Fibroblast of lung (primary cell): ENCODE measurements at regions not wholly inside any gene's neighbourhood (a gene's known extent, or its start where the extent isn't known, plus 50 kb on each side); places are given as distances from the start of the nearest gene placed in this dataset.

Experiments used
- DNase-seq, 2 donors: peaks; one replicate each; pipeline versions ENCODE4 v3.0.0 to v3.0.0-alpha.2; 2010; ENCODE audit warnings: low read depth in 2 of 2
- H2AFZ ChIP-seq: 2 replicates; pipeline ENCODE4 v1.5.1; 2012; ENCODE audit warnings: low read length, control low read depth, inconsistent platforms
- H3K27ac ChIP-seq: 2 replicates; pipeline ENCODE4 v1.5.1; 2011; ENCODE audit warnings: low read length, control low read depth; ENCODE audit not compliant: insufficient read depth
- H3K27me3 ChIP-seq: 2 replicates; pipeline ENCODE4 v1.5.1; 2011; ENCODE audit warnings: mild to moderate bottlenecking, low read length; ENCODE audit not compliant: control insufficient read depth, insufficient read depth
- H3K36me3 ChIP-seq: 2 replicates; pipeline ENCODE4 v1.5.1; 2011; ENCODE audit warnings: low read length; ENCODE audit not compliant: control insufficient read depth, insufficient read depth
- H3K4me1 ChIP-seq: 2 replicates; pipeline ENCODE4 v1.5.1; 2011; ENCODE audit warnings: low read length; ENCODE audit not compliant: control insufficient read depth, insufficient read depth; ENCODE audit errors: extremely low read depth
- H3K4me2 ChIP-seq: 2 replicates; pipeline ENCODE4 v1.5.1; 2011; ENCODE audit warnings: low read length, control low read depth; ENCODE audit not compliant: insufficient read depth; ENCODE audit errors: extremely low read depth
- H3K4me3 ChIP-seq, 4 experiments: fragments of 200-600 bp in 1 of 4; sonication (generic) in 1 of 4; replicated peaks in 1 of 4; 2 replicates each; pipeline ENCODE4 v1.5.1; 2011 to 2016; ENCODE audit warnings: low read length in 4 of 4, low read depth in 3 of 4, mild to moderate bottlenecking in 3 of 4, control low read depth in 2 of 4, inconsistent platforms in 1 of 4, mixed read lengths in 1 of 4; ENCODE audit not compliant: insufficient read depth in 1 of 4; ENCODE audit errors: control extremely low read depth in 1 of 4
- H3K79me2 ChIP-seq: 2 replicates; pipeline ENCODE4 v1.5.1; 2012; ENCODE audit warnings: mild to moderate bottlenecking, low read length, inconsistent platforms; ENCODE audit not compliant: control insufficient read depth, insufficient read depth
- H3K9ac ChIP-seq: 2 replicates; pipeline ENCODE4 v1.5.1; 2011; ENCODE audit warnings: mild to moderate bottlenecking, low read length, control low read depth; ENCODE audit not compliant: insufficient read depth
- H3K9me3 ChIP-seq: 2 replicates; pipeline ENCODE4 v1.5.1; 2012; ENCODE audit warnings: low read depth, low read length; ENCODE audit not compliant: control insufficient read depth, insufficient read depth
- H4K20me1 ChIP-seq: 2 replicates; pipeline ENCODE4 v1.5.1; 2011; ENCODE audit warnings: low read length; ENCODE audit not compliant: control insufficient read depth, insufficient read depth; ENCODE audit errors: extremely low read depth
- EZH2 ChIP-seq: IDR thresholded peaks from 2 replicates; pipeline ENCODE4 v1.5.1; 2012; ENCODE audit warnings: low read length, control low read depth, mild to moderate bottlenecking; ENCODE audit errors: missing control alignments
- TF ChIP-seq, protein P1 (sequence below), 2 donors: IDR thresholded peaks in 1 of 2; conservative IDR thresholded peaks in 1 of 2; 1 replicate in 1 of 2; 2 replicates in 1 of 2; pipeline ENCODE4 v1.5.1; 2011 to 2012; ENCODE audit warnings: low read length in 2 of 2, control low read depth in 1 of 2, inconsistent platforms in 1 of 2, low read depth in 1 of 2, mild to moderate bottlenecking in 1 of 2

DNA sequence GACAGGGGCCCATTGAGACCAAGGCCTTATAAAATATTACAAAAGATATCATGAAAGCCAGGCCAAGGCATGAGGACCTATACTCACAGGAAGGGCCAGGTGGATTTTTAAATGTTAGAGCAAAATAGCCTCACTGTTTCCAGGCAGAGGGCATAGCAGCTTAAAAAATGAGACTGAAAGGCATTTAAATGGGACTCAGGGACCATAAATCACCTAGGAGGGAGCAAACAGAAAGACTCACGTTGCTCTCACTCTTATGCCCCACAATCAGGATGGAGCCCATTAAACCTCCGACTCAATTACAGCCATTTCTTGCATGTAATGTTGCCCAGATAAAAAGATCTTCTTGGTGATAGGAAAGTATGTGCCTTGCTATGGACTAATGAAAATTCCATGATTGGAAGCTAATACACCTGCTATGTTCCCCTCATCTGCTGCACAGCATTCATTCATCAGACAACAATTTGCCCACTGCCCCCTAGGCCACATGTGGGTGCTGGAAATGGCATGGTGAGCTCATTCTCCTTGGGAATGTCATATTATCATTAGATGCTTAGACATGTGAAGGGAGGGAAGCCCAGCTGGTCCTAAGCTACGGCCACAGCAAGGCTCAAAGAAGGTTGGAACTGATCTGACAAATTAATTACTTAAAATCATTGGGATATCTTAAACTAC lies 128.6 kb upstream of the GRIA1 start:
- no peaks in the 10 kb centered on the region for H3K36me3 ChIP-seq
- no peak overlapping the region for H3K9ac ChIP-seq
- H3K27ac ChIP-seq: no peak overlapping the region
- H3K4me3 ChIP-seq: no peak overlapping the region
- H4K20me1 ChIP-seq: no peaks in the 10 kb centered on the region
- H3K4me1 ChIP-seq: no peaks in the 10 kb centered on the region
- H3K79me2 ChIP-seq: no peaks in the 10 kb centered on the region
- TF ChIP-seq EZH2: no peak
- TF ChIP-seq, protein P1, sequence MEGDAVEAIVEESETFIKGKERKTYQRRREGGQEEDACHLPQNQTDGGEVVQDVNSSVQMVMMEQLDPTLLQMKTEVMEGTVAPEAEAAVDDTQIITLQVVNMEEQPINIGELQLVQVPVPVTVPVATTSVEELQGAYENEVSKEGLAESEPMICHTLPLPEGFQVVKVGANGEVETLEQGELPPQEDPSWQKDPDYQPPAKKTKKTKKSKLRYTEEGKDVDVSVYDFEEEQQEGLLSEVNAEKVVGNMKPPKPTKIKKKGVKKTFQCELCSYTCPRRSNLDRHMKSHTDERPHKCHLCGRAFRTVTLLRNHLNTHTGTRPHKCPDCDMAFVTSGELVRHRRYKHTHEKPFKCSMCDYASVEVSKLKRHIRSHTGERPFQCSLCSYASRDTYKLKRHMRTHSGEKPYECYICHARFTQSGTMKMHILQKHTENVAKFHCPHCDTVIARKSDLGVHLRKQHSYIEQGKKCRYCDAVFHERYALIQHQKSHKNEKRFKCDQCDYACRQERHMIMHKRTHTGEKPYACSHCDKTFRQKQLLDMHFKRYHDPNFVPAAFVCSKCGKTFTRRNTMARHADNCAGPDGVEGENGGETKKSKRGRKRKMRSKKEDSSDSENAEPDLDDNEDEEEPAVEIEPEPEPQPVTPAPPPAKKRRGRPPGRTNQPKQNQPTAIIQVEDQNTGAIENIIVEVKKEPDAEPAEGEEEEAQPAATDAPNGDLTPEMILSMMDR (conservative IDR thresholded peaks at IDR 0.05 in 1 of 2, IDR thresholded peaks at IDR 0.05 in 1 of 2; ENCODE audit: low read depth in 1 of 2, low read length in 2 of 2): no peak
- DNase-seq: no peak
- no peaks in the 10 kb centered on the region for H3K9me3 ChIP-seq
- H3K27me3 ChIP-seq: no peaks in the 10 kb centered on the region
- H2AFZ ChIP-seq: no peak overlapping the region
- H3K4me2 ChIP-seq: no peak overlapping the region

DNA sequence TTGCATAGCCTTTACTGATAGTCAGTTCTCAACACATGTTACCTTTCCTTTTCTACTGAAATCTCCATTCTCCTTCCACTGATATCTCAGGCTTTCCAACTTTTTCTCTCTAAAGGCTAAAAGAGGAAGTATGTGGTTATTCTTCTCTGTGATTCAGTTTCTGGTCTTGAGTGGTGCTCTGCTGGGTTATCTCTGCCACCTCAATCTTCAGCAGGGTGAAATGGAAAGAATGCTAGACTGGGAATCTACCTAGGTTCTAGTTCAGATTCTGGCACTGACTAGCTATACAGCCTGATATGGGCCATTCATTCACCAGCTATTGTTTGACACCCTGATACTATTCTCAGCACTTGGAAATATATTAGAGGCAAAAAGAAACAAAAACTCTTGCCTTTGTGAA lies 124.9 kb upstream of the GRIA1 start:
- no peaks in the 10 kb centered on the region for H4K20me1 ChIP-seq
- H3K9me3 ChIP-seq: no peaks in the 10 kb centered on the region
- H3K4me1 ChIP-seq: no peaks in the 10 kb centered on the region
- H3K4me2 ChIP-seq: no peak overlapping the region
- TF ChIP-seq, protein P1 (conservative IDR thresholded peaks at IDR 0.05 in 1 of 2, IDR thresholded peaks at IDR 0.05 in 1 of 2; ENCODE audit: low read depth in 1 of 2, low read length in 2 of 2): no peak
- TF ChIP-seq EZH2: no peak
- no peaks in the 10 kb centered on the region for H3K79me2 ChIP-seq
- H3K27me3 ChIP-seq: no peaks in the 10 kb centered on the region
- no peak overlapping the region for H3K4me3 ChIP-seq
- no peak overlapping the region for H3K27ac ChIP-seq
- H3K36me3 ChIP-seq: no peaks in the 10 kb centered on the region
- no peak overlapping the region for H3K9ac ChIP-seq
- no peak for DNase-seq
- no peak overlapping the region for H2AFZ ChIP-seq

DNA sequence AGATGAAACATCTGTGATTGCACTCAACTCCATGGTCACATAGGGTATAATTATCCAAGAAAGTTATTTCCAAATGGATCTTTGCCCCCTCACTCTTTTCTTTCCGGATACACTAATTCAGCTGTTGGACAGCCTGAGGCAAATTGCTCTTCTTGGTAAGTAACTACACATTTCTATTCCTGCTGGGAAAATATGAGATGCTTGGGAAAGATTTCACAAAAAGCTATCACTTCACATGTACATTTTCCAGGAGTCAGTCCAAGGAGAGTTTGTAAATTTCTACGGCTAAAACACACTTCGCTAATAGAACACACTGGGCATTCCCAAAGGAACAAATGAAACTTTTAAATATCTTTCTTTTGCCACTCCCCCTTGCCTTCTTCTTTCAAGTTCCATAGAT lies 123.0 kb upstream of the GRIA1 start:
- no peak overlapping the region for H3K27ac ChIP-seq
- no peaks in the 10 kb centered on the region for H3K4me1 ChIP-seq
- no peaks in the 10 kb centered on the region for H4K20me1 ChIP-seq
- no peaks in the 10 kb centered on the region for H3K27me3 ChIP-seq
- no peak overlapping the region for H3K4me2 ChIP-seq
- H3K9ac ChIP-seq: no peak overlapping the region
- H3K4me3 ChIP-seq: no peak overlapping the region
- no peaks in the 10 kb centered on the region for H3K36me3 ChIP-seq
- H3K9me3 ChIP-seq: no peaks in the 10 kb centered on the region
- no peak for DNase-seq
- H3K79me2 ChIP-seq: no peaks in the 10 kb centered on the region
- H2AFZ ChIP-seq: no peak overlapping the region
- no peak for TF ChIP-seq EZH2
- TF ChIP-seq, protein P1 (conservative IDR thresholded peaks at IDR 0.05 in 1 of 2, IDR thresholded peaks at IDR 0.05 in 1 of 2; ENCODE audit: low read depth in 1 of 2, low read length in 2 of 2): no peak
